ENCODE measurements at regions not wholly inside any gene's neighbourhood (a gene's known extent, or its start where the extent isn't known, plus 50 kb on each side); places are given as distances from the start of the nearest gene placed in this dataset.

DNA sequence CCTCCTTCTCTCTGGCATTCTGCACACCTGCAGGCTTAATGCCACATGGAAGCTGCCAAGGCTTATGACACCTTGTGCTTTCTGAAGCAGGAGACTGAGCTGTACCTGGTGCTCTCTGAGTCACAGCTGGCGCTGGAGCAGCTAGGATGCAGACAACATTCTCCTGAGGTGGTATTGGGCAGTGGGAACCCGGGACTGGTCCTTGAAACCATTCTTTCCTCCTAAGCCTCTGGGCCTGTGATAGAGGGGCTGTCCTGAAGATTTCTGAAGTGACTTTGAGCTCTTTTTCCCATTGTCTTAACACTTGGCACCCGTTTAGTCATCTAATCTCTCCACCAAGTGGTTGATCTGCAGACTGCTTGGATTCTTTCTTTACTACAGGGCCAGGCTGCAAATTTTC, 508.4 kb downstream of the TFEC start:
- no peak for TF ChIP-seq PPARA (CRISPR knock-in tag; IDR thresholded peaks at IDR 0.05; ENCODE audit: borderline replicate concordance)
- TF ChIP-seq RARB (CRISPR knock-in tag; IDR thresholded peaks at IDR 0.05) = no peak
- TF ChIP-seq SNAI2 (CRISPR knock-in tag; IDR thresholded peaks at IDR 0.05) = no peak
- TF ChIP-seq BACH2 (CRISPR knock-in tag; IDR thresholded peaks at IDR 0.05; ENCODE audit: borderline replicate concordance) = no peak
- TF ChIP-seq OSR1 (CRISPR knock-in tag; IDR thresholded peaks at IDR 0.05) = no peak
- no peak for TF ChIP-seq ZNF8 (CRISPR knock-in tag; IDR thresholded peaks at IDR 0.05)
- no peak for TF ChIP-seq ZC3H10 (CRISPR knock-in tag; IDR thresholded peaks at IDR 0.05)
- TF ChIP-seq ZFP3 (CRISPR knock-in tag; IDR thresholded peaks at IDR 0.05) = no peak
- TF ChIP-seq, protein P1, sequence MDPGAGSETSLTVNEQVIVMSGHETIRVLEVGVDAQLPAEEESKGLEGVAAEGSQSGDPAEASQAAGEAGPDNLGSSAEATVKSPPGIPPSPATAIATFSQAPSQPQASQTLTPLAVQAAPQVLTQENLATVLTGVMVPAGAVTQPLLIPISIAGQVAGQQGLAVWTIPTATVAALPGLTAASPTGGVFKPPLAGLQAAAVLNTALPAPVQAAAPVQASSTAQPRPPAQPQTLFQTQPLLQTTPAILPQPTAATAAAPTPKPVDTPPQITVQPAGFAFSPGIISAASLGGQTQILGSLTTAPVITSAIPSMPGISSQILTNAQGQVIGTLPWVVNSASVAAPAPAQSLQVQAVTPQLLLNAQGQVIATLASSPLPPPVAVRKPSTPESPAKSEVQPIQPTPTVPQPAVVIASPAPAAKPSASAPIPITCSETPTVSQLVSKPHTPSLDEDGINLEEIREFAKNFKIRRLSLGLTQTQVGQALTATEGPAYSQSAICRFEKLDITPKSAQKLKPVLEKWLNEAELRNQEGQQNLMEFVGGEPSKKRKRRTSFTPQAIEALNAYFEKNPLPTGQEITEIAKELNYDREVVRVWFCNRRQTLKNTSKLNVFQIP (CRISPR knock-in tag; IDR thresholded peaks at IDR 0.05; ENCODE audit: borderline replicate concordance, low read depth) = no peak
- no peak for TF ChIP-seq ZNF565 (CRISPR knock-in tag; conservative IDR thresholded peaks at IDR 0.05; ENCODE audit: low read depth)
- TF ChIP-seq, protein P2, sequence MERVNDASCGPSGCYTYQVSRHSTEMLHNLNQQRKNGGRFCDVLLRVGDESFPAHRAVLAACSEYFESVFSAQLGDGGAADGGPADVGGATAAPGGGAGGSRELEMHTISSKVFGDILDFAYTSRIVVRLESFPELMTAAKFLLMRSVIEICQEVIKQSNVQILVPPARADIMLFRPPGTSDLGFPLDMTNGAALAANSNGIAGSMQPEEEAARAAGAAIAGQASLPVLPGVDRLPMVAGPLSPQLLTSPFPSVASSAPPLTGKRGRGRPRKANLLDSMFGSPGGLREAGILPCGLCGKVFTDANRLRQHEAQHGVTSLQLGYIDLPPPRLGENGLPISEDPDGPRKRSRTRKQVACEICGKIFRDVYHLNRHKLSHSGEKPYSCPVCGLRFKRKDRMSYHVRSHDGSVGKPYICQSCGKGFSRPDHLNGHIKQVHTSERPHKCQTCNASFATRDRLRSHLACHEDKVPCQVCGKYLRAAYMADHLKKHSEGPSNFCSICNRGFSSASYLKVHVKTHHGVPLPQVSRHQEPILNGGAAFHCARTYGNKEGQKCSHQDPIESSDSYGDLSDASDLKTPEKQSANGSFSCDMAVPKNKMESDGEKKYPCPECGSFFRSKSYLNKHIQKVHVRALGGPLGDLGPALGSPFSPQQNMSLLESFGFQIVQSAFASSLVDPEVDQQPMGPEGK (CRISPR knock-in tag; IDR thresholded peaks at IDR 0.05; ENCODE audit: borderline replicate concordance) = no peak
- TF ChIP-seq ISL1 (CRISPR knock-in tag; IDR thresholded peaks at IDR 0.05) = no peak
- no peak for TF ChIP-seq GLIS3 (CRISPR knock-in tag; IDR thresholded peaks at IDR 0.05)
- no peak for TF ChIP-seq TCF4 (CRISPR knock-in tag; IDR thresholded peaks at IDR 0.05; ENCODE audit: borderline replicate concordance)
- TF ChIP-seq ZNF70 (CRISPR knock-in tag; IDR thresholded peaks at IDR 0.05) = no peak
- TF ChIP-seq, protein P3, sequence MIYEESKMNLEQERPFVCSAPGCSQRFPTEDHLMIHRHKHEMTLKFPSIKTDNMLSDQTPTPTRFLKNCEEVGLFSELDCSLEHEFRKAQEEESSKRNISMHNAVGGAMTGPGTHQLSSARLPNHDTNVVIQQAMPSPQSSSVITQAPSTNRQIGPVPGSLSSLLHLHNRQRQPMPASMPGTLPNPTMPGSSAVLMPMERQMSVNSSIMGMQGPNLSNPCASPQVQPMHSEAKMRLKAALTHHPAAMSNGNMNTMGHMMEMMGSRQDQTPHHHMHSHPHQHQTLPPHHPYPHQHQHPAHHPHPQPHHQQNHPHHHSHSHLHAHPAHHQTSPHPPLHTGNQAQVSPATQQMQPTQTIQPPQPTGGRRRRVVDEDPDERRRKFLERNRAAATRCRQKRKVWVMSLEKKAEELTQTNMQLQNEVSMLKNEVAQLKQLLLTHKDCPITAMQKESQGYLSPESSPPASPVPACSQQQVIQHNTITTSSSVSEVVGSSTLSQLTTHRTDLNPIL (CRISPR knock-in tag; IDR thresholded peaks at IDR 0.05; ENCODE audit: low read depth) = no peak
- TF ChIP-seq ARNTL (CRISPR knock-in tag; IDR thresholded peaks at IDR 0.05; ENCODE audit: borderline replicate concordance, low read depth) = no peak
- no peak for ATAC-seq

DNA sequence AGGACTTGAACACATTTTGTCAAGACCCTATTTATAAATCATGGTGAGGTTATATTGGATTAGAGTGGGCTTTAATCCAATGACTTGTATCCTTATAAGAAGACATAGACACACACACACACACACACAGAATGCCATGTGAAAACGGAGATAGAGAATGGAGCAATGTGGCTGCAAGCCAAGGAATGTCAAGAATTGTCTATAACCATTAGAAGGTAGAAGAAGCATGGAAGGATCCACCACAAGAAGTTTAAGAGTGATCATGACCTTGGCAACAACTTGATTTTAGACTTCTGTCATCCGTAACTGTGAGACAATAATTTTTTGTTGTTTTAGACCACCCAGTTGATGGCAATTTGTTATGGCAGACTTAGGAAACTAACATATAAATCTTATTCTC, 514.2 kb downstream of the TFEC start:
- TF ChIP-seq PPARA (CRISPR knock-in tag; IDR thresholded peaks at IDR 0.05; ENCODE audit: borderline replicate concordance) = no peak
- TF ChIP-seq GLIS3 (CRISPR knock-in tag; IDR thresholded peaks at IDR 0.05) = no peak
- no peak for TF ChIP-seq RARB (CRISPR knock-in tag; IDR thresholded peaks at IDR 0.05)
- no peak for TF ChIP-seq ZNF565 (CRISPR knock-in tag; conservative IDR thresholded peaks at IDR 0.05; ENCODE audit: low read depth)
- TF ChIP-seq TOX (CRISPR knock-in tag; IDR thresholded peaks at IDR 0.05; ENCODE audit: borderline replicate concordance) = no peak
- TF ChIP-seq, protein P4, sequence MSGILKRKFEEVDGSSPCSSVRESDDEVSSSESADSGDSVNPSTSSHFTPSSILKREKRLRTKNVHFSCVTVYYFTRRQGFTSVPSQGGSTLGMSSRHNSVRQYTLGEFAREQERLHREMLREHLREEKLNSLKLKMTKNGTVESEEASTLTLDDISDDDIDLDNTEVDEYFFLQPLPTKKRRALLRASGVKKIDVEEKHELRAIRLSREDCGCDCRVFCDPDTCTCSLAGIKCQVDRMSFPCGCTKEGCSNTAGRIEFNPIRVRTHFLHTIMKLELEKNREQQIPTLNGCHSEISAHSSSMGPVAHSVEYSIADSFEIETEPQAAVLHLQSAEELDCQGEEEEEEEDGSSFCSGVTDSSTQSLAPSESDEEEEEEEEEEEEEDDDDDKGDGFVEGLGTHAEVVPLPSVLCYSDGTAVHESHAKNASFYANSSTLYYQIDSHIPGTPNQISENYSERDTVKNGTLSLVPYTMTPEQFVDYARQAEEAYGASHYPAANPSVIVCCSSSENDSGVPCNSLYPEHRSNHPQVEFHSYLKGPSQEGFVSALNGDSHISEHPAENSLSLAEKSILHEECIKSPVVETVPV (CRISPR knock-in tag; IDR thresholded peaks at IDR 0.05) = no peak
- no peak for TF ChIP-seq ARNTL (CRISPR knock-in tag; IDR thresholded peaks at IDR 0.05; ENCODE audit: borderline replicate concordance, low read depth)
- TF ChIP-seq SNAI2 (CRISPR knock-in tag; IDR thresholded peaks at IDR 0.05) = no peak
- no peak for TF ChIP-seq ISL1 (CRISPR knock-in tag; IDR thresholded peaks at IDR 0.05)
- TF ChIP-seq ZFP3 (CRISPR knock-in tag; IDR thresholded peaks at IDR 0.05) = no peak
- TF ChIP-seq, protein P5, sequence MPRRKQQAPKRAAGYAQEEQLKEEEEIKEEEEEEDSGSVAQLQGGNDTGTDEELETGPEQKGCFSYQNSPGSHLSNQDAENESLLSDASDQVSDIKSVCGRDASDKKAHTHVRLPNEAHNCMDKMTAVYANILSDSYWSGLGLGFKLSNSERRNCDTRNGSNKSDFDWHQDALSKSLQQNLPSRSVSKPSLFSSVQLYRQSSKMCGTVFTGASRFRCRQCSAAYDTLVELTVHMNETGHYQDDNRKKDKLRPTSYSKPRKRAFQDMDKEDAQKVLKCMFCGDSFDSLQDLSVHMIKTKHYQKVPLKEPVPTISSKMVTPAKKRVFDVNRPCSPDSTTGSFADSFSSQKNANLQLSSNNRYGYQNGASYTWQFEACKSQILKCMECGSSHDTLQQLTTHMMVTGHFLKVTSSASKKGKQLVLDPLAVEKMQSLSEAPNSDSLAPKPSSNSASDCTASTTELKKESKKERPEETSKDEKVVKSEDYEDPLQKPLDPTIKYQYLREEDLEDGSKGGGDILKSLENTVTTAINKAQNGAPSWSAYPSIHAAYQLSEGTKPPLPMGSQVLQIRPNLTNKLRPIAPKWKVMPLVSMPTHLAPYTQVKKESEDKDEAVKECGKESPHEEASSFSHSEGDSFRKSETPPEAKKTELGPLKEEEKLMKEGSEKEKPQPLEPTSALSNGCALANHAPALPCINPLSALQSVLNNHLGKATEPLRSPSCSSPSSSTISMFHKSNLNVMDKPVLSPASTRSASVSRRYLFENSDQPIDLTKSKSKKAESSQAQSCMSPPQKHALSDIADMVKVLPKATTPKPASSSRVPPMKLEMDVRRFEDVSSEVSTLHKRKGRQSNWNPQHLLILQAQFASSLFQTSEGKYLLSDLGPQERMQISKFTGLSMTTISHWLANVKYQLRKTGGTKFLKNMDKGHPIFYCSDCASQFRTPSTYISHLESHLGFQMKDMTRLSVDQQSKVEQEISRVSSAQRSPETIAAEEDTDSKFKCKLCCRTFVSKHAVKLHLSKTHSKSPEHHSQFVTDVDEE (CRISPR knock-in tag; IDR thresholded peaks at IDR 0.05) = no peak
- TF ChIP-seq, protein P1 (CRISPR knock-in tag; IDR thresholded peaks at IDR 0.05; ENCODE audit: borderline replicate concordance, low read depth) = no peak
- no peak for TF ChIP-seq CSDC2 (CRISPR knock-in tag; IDR thresholded peaks at IDR 0.05)
- no peak for TF ChIP-seq TCF4 (CRISPR knock-in tag; IDR thresholded peaks at IDR 0.05; ENCODE audit: borderline replicate concordance)
- TF ChIP-seq, protein P2 (CRISPR knock-in tag; IDR thresholded peaks at IDR 0.05; ENCODE audit: borderline replicate concordance) = no peak
- TF ChIP-seq, protein P3 (CRISPR knock-in tag; IDR thresholded peaks at IDR 0.05; ENCODE audit: low read depth) = no peak
- TF ChIP-seq ZNF70 (CRISPR knock-in tag; IDR thresholded peaks at IDR 0.05) = no peak
- no peak for TF ChIP-seq ZFP30 (CRISPR knock-in tag; IDR thresholded peaks at IDR 0.05)
- no peak for ATAC-seq

All from SK-N-SH treated with all-trans-retinoic acid at 6 μM for 48 hours (cell line).